ENCODE measurements at regions not wholly inside any gene's neighbourhood (a gene's known extent, or its start where the extent isn't known, plus 50 kb on each side); places are given as distances from the start of the nearest gene placed in this dataset.

GRCh38 chr15:47553947-47554346, 163.4 kb upstream of the SEMA6D start:
- no peak for DNase-seq

- no peak for DNase-seq
These were observed 156.2 kb upstream of the SEMA6D start for GRCh38 chr15:47561102-47561501.

- DNase-seq: no peak
These were observed 151.4 kb upstream of the SEMA6D start for GRCh38 chr15:47565949-47566348.

- DNase-seq: no peak
These were observed 150.7 kb upstream of the SEMA6D start for GRCh38 chr15:47566610-47567009.

GRCh38 chr15:47568030-47568429, 149.3 kb upstream of the SEMA6D start:
- no peak for DNase-seq

- DNase-seq: no peak
These were observed 147.3 kb upstream of the SEMA6D start for GRCh38 chr15:47570044-47570443.

GRCh38 chr15:47570451-47570850, 146.9 kb upstream of the SEMA6D start:
- DNase-seq: no peak

GRCh38 chr15:47570881-47571640, 146.2 kb upstream of the SEMA6D start:
- DNase-seq: no peak

GRCh38 chr15:47573673-47574072, 143.6 kb upstream of the SEMA6D start:
- no peak for DNase-seq

- DNase-seq: no peak
These were observed 140.3 kb upstream of the SEMA6D start for GRCh38 chr15:47577000-47577399.

- no peak for DNase-seq
These were observed 139.8 kb upstream of the SEMA6D start for GRCh38 chr15:47577461-47577860.

- no peak for DNase-seq
These were observed 135.1 kb upstream of the SEMA6D start for GRCh38 chr15:47582233-47582632.

GRCh38 chr15:47584316-47584715, 133.0 kb upstream of the SEMA6D start:
- DNase-seq: no peak

- peak; percentile 91 for DNase-seq
These were observed 130.6 kb upstream of the SEMA6D start for GRCh38 chr15:47586653-47587224.

GRCh38 chr15:47587940-47588802, 129.1 kb upstream of the SEMA6D start:
- no peak for DNase-seq

GRCh38 chr15:47588958-47589357, 128.3 kb upstream of the SEMA6D start:
- DNase-seq: no peak

- DNase-seq: no peak
These were observed 118.3 kb upstream of the SEMA6D start for GRCh38 chr15:47598996-47599395.

GRCh38 chr15:47599806-47600205, 117.5 kb upstream of the SEMA6D start:
- DNase-seq: no peak

GRCh38 chr15:47602121-47602520, 115.2 kb upstream of the SEMA6D start:
- DNase-seq: no peak

GRCh38 chr15:47603026-47603425, 114.3 kb upstream of the SEMA6D start:
- no peak for DNase-seq

GRCh38 chr15:47607695-47608094, 109.6 kb upstream of the SEMA6D start:
- DNase-seq: no peak

- peak; percentile 28 for DNase-seq
These were observed 107.6 kb upstream of the SEMA6D start for GRCh38 chr15:47609693-47610092.

GRCh38 chr15:47610736-47611135, 106.6 kb upstream of the SEMA6D start:
- DNase-seq: no peak
